Cardiac muscle cell (in vitro differentiated cells and primary cell): ENCODE measurements at regions not wholly inside any gene's neighbourhood (a gene's known extent, or its start where the extent isn't known, plus 50 kb on each side); places are given as distances from the start of the nearest gene placed in this dataset.

Experiments
- DNase-seq, 2 donors: peaks; one replicate each; pipeline versions ENCODE4 v3.0.0 to v3.0.0-alpha.2; 2010 to 2017; ENCODE audit warnings: low read depth in 1 of 2, low spot score in 1 of 2
- H3K27ac ChIP-seq: fragments of 200-600 bp; sonication (generic); 2 replicates; pipeline ENCODE4 v1.5.1; 2016
- H3K27me3 ChIP-seq: fragments of 200-600 bp; sonication (generic); 2 replicates; pipeline ENCODE4 v1.6.0; 2016; ENCODE audit warnings: control low read depth
- H3K36me3 ChIP-seq: fragments of 200-600 bp; sonication (generic); 2 replicates; pipeline ENCODE4 v1.5.1; 2016; ENCODE audit warnings: control low read depth
- H3K4me1 ChIP-seq: fragments of 200-600 bp; sonication (generic); 2 replicates; pipeline ENCODE4 v1.8.1; 2017; ENCODE audit warnings: low read depth, mild to moderate bottlenecking, mixed run types
- H3K4me3 ChIP-seq: fragments of 200-600 bp; sonication (generic); 2 replicates; pipeline ENCODE4 v1.5.1; 2016; ENCODE audit warnings: mild to moderate bottlenecking
- H3K9me3 ChIP-seq: fragments of 200-600 bp; sonication (generic); 2 replicates; pipeline ENCODE4 v1.5.1; 2017; ENCODE audit warnings: low read depth, mild to moderate bottlenecking, control low read depth
- TF ChIP-seq, protein P1 (sequence below): IDR thresholded peaks from 2 replicates; pipeline ENCODE4 v1.5.1; 2012; ENCODE audit warnings: low read depth, mild to moderate bottlenecking, low read length

DNA sequence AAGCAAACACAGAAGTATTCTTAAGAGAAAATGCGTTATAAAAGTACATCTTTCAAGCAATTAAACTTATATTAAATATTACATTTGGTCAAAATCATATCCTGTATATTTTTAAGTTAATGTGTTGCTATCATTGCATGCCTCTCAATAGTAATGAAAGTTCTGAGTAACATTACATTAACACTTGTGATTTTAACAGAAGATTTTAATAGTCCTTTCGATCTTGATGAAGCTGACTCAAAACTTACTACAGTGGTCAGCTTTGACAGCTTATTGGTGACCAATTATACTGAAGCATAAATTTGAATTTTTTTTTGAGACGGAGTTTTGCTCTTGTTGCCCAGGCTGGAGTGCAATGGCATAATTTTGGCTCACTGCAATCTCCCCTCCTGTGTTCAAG, 303.3 kb downstream of the GALR1 start:
- TF ChIP-seq, protein P1, sequence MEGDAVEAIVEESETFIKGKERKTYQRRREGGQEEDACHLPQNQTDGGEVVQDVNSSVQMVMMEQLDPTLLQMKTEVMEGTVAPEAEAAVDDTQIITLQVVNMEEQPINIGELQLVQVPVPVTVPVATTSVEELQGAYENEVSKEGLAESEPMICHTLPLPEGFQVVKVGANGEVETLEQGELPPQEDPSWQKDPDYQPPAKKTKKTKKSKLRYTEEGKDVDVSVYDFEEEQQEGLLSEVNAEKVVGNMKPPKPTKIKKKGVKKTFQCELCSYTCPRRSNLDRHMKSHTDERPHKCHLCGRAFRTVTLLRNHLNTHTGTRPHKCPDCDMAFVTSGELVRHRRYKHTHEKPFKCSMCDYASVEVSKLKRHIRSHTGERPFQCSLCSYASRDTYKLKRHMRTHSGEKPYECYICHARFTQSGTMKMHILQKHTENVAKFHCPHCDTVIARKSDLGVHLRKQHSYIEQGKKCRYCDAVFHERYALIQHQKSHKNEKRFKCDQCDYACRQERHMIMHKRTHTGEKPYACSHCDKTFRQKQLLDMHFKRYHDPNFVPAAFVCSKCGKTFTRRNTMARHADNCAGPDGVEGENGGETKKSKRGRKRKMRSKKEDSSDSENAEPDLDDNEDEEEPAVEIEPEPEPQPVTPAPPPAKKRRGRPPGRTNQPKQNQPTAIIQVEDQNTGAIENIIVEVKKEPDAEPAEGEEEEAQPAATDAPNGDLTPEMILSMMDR, result no peak
- no peaks in the 10 kb centered on the region for H3K4me1 ChIP-seq
- DNase-seq, result no peak

GRCh38 chr18:77554061-77554460, 304.4 kb downstream of the GALR1 start:
- TF ChIP-seq, protein P1, result no peak
- H3K4me1 ChIP-seq, result no peaks in the 10 kb centered on the region
- H3K27me3 ChIP-seq, result no peaks in the 10 kb centered on the region
- H3K27ac ChIP-seq, result no peak overlapping the region
- no peak overlapping the region for H3K4me3 ChIP-seq
- no peak for DNase-seq
- H3K36me3 ChIP-seq, result no peaks in the 10 kb centered on the region
- H3K9me3 ChIP-seq, result no peaks in the 10 kb centered on the region

More for the DNA sequence above, 303.3 kb downstream of the GALR1 start:
- Histone ChIP-seq H3K27me3 (no peaks in the 10 kb centered on the region), H3K4me3 (no peak overlapping the region), H3K27ac (no peak overlapping the region), H3K9me3 (no peaks in the 10 kb centered on the region), H3K36me3 (no peaks in the 10 kb centered on the region)

- DNase-seq, result peak; percentile 2 to 72
Measured at GRCh38 chr18:77557046-77557587, 307.5 kb downstream of the GALR1 start.

DNA sequence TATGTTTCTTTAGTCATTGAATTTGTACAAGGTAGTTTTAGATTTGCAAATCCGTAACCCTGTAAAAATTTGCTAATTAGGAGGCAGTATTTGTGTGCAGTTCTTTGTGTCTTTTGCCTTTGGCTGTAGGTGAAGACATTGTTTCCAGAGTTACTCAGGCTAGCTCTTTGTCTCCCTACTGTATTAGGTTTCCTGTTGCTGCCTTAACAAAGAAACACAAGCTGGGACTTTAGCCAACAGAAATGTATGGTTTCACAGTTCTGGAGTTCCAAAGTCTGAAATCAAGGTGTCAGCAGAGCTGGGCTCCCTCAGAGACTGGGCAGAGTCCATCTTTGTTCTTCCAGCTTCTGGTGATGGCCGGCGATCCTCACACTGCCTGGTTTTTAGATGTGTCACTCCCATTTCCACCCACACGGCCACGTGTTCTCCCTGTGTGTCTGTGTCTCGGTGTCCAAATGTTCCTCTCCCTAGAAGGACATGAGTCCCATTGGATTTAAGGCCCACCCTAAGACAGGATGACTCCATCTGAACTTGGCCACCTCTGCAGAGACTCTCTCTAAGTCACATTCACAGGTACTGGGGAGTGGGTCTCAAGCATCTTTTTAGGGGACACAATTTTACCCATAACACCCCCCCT, 309.7 kb downstream of the GALR1 start:
- TF ChIP-seq, protein P1, result no peak
- no peak for DNase-seq
- no peaks in the 10 kb centered on the region for H3K4me1 ChIP-seq
- H3K36me3 ChIP-seq, result no peaks in the 10 kb centered on the region
- H3K9me3 ChIP-seq, result no peaks in the 10 kb centered on the region
- H3K4me3 ChIP-seq, result no peak overlapping the region
- H3K27ac ChIP-seq, result no peak overlapping the region
- H3K27me3 ChIP-seq, result no peaks in the 10 kb centered on the region

More at GRCh38 chr18:77557046-77557587, 307.5 kb downstream of the GALR1 start:
- Histone ChIP-seq H3K36me3 (no peaks in the 10 kb centered on the region), H3K27ac (no peak overlapping the region), H3K4me1 (no peaks in the 10 kb centered on the region), H3K27me3 (no peaks in the 10 kb centered on the region), H3K9me3 (no peaks in the 10 kb centered on the region), H3K4me3 (no peak overlapping the region)
- TF ChIP-seq, protein P1, result no peak

DNA sequence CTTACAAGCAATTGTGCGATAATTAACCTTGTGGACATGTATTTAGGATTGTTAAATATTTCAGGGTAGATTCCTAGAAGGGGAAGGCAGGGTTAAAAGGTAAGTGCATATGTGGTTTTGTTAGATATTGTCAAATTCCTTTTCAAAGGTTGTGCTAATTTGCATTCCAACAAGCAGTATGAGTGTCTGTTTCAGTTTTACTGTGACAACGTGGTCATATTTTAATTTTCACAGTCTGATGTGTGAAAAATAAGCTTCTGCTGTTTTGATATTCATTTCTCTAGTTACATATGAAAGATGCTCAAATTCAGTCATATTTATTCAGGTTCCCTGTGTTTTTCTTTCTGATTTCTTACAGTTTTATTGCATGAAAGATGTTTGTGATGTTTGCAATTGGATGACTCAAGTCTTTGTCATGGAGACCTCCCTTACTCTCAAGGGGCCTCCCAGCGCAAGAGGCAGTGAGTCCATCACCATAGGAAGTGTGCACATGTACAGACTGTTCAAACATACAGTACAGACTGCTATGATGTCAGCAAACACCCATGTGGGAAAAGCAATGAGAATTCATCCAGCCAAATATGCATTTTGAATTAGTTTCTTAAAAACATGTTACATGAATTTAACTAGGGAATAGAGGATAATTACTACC, 310.8 kb downstream of the GALR1 start:
- Histone ChIP-seq H3K9me3 (no peaks in the 10 kb centered on the region), H3K4me1 (no peaks in the 10 kb centered on the region), H3K27ac (no peak overlapping the region), H3K4me3 (no peak overlapping the region), H3K36me3 (no peaks in the 10 kb centered on the region), H3K27me3 (no peaks in the 10 kb centered on the region)
- TF ChIP-seq, protein P1, result no peak
- peak in 1 of 2 donors; percentile 3 for DNase-seq
